GM12891 (cell line): ENCODE measurements at regions not wholly inside any gene's neighbourhood (a gene's known extent, or its start where the extent isn't known, plus 50 kb on each side); places are given as distances from the start of the nearest gene placed in this dataset.

Source experiments
- PAX5 ChIP-seq: IDR thresholded peaks from 2 replicates; pipeline ENCODE4 v1.6.1; 2011; ENCODE audit warnings: low read length, moderate library complexity, mild to moderate bottlenecking; ENCODE audit not compliant: insufficient read depth, severe bottlenecking
- POLR2A ChIP-seq: IDR thresholded peaks from 2 replicates; pipeline ENCODE4 v1.6.1; 2011; ENCODE audit warnings: low read depth, low read length, control low read depth
- POLR2AphosphoS5 ChIP-seq: IDR thresholded peaks from 2 replicates; pipeline ENCODE4 v1.6.1; 2011; ENCODE audit warnings: low read depth, low read length, control low read depth
- POU2F2 ChIP-seq: IDR thresholded peaks from 2 replicates; pipeline ENCODE4 v1.6.1; 2011; ENCODE audit warnings: low read depth, mild to moderate bottlenecking, control low read depth, low read length, moderate library complexity

- TF ChIP-seq POLR2A (no peak), POLR2AphosphoS5 (no peak), POU2F2 (no peak), PAX5 (no peak)
Observed at GRCh38 chr7:112678626-112679025, 111.6 kb downstream of the TMEM168 start.
